Activated CD4-positive, alpha-beta T cell treated with anti-CD3 and anti-CD28 coated beads, Interleukin-2, amount 50 U/mL, for 16 hours (primary cell): ENCODE measurements at regions not wholly inside any gene's neighbourhood (a gene's known extent, or its start where the extent isn't known, plus 50 kb on each side); places are given as distances from the start of the nearest gene placed in this dataset.

ENCODE experiments used
- DNase-seq: peaks from one replicate; pipeline ENCODE4 v3.0.0-alpha.2; 2020

DNA sequence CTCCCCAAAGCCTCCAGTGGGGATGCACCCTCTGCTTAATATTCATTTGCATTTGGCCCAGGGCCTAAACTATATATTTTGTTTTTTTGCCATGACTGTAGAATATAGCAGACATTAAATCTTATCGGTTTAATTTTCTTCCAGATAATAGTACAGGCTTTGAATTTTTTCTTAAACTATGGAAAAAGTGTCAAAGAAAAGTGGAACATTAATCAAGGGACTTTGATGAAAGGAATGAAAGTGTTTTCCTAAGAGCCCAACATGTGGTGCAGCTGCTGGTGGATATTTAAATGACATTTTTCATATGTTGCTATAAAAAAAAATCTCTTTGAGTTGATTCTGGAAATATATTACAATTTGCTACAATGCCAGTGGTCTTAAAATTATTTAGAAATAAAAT, 346.8 kb downstream of the CYP26B1 start:
- DNase-seq, result no peak

DNA sequence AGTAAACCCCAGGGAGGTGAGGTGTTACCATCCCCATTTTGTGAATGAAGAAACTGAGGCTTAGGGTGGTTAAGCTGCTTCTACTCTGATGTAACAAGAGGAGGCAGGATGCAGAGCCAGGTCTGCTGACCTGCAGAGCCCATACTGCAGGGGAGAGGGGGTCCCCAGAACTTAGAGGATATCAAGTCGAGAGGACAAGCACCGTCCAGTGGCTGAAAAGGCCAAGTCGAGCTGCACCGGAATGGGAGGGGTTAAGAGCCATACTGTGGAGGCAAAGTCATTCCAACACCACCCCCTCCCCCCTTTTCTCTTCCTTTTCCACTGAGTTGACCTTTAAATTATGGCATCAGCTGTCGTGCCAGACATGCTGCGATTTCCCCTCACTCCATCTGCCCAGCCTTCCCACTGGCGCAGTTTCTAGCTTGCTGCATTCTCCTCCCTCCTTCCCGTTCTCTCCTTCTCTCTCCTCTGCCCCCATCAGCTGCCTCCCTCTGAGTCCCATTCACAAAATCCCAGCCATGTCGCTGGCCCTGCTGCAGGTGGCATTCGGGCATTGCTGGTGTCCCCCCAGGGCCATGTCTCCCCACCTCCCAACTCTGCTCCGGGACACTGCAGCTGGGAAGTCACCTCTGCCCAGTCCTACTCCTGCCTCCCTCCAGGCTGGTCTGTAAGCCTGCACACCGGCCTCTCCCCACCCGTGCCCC, 346.9 kb downstream of the DYSF start:
- no peak for DNase-seq

DNA sequence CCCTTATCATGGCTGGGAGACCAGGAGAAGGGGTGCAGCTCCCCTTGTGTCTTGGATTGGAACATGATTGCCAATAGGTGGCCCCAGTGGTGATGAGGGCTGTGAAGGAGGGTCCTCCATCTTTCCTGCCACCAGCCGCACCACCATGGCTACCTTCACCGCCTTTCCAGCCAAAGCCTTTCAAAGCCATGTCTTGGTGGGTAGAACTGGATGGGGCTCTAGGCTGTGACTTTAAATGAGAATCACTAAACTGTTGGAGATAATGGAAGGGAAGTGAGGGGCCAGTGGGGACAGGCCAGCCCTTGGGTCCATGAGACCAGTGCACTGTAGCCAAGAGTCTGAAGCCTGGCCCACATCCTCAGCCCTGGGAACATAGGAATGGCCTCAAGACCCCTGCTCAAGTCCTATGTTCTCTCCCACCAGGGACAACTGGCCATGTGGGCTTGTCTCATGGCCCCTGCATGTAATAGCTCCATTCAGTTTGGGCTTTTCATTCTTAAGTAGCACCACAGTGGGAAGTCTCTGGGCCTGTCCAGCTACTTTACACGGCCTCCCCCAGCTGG, 345.7 kb downstream of the DYSF start:
- no peak for DNase-seq

DNA sequence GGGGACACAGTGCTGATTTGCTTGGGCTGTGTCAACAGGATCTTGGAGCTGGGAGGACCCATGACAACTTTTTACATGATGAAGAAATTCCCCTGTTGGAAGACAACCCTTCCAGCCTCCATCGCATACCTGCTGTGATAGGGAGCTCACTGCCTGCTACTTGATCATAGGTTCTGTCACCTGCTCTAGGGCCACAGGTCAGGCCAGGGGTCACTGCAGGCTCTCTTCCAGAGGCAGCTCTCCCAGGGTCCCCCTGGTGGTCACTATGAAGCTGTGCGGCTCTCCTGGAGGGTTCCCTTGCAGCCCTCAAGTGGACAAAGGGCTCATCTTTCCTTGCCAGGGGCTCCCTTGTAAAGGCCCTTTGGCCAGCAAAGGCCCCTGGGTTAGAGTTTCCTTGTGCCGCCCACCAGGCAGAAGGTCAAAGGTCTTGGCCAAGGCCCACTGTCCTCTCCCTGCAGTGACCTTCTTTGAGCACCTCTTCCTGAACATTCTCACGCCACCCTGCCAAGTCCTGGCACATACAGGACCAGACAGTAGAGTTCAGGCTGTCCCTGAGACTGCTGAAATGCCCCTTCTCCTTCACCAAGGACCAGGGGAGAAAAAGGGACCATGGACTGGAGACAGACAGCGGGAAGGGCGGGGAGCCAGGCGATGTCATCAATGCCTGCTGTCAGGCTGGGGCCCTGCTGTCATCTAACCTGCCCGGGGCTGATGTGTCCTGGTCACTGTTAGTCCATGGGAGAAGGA, 345.1 kb downstream of the DYSF start:
- DNase-seq, result peak; percentile 19

DNA sequence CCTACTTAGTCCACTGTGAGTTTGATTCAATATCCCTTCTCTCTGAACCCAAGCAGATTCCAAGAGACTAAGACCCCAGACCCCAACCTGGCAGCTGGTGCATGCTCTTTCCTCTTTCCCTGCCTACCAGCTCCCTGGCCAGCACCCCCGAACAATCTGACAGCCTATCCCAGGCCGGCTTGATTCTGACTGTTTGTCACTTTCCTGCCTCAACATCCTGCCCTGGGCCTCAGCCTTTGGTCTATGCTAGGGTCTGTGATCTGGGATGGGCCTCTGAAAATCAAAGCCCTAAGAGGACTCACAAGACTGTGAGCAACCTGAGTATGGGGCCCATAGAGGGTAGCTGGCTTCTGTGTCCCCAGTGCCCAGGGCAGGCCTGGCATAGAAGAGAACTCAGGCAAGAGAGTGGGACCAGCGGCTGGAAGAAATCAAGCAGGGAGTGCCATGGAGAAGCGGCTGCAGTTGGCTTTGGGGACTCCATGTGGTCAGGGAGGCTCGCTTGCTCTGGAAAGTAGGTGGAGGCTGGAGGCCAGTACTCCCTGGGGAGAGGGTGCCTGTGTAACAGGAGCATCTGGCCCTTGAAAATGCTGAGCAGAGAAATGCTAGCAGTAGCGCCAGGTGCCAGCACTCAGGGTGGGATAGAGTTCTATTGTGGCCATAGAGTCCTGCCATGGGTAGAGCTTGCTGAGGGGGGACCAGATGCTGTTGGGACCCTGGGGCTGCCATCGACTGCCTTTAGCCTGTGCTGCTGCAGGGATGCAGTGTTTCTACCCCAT, 343.9 kb downstream of the DYSF start:
- no peak for DNase-seq

DNA sequence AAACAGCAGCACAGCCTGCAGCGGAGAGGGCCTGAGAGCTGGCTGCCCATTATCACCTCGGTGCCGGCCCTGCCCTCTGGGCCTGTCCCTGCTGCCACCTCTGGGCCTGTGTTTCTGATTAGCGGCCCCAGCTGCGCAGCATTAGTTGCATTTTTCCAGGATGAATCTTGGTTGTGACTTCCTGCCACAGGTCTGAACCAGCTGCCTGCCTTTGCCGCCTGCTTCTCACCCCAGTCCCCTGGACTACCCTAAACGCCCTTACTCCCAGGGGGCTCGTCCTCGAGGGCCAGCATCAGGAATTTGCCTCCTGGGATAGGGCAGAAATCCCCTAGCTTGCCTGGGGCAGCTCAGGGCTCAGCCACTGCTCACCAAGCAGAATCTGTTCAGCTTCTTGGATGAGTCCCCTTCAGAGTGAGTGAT, 342.8 kb downstream of the DYSF start:
- no peak for DNase-seq

DNA sequence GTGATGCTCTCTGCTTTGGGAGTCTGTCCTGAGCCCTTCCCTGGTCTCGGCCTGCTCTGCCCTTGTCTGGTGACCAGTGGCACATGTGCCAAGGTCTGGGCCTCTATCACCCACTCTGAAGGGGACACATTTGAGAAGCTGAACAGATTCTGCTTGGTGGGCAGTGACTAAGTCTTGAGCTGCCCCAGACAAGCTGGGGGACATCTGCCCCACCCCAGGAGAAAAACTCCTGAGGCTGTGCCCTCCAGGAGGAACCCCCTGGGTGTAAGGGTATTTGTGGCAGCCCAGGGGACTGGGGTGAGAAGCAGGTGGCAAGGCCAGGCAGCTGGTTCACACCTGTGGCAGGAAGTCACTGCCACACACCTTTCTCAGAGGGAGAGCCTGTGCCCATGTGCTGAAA, 342.1 kb downstream of the DYSF start:
- DNase-seq, result no peak

DNA sequence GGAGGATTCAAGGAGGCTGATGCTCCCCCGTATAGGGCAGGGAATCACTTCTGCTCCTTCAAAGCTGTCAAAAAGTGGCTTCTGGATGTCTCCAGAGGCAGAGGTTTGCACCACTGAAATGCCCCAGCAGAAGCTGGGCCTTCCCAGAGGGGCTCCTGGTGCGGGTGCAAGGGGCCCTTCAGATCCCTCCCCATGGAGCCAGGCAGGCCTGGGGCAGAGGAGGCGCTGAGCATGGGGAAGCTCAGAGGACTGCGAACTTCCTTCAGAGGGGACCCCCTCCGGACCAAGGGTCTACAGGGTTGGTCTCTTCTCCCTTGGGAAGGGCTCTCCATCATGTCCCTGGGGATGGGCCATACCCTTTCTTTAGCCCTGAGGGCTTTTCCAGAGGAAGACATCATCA, 341.2 kb downstream of the DYSF start:
- DNase-seq, result no peak

DNA sequence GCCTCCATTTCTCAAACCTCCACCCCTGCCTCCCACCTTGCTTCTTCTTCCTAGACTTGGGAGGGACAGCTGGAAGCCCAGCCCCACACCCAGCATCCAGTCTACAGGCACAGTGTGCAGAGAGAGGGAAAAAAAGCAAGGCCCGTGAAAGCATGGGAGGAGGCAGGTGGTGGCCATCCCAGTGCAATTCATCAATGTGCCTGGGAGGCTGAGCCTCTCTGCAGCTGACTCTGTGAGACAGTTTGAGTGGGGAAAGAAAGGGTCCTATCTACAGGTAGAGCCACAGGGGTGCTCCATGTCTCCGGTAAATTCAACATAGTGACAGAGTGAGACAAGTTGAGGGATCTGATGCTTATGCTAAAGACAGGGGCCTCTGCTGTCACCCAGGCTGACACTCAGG, 340.6 kb downstream of the DYSF start:
- DNase-seq, result no peak

DNA sequence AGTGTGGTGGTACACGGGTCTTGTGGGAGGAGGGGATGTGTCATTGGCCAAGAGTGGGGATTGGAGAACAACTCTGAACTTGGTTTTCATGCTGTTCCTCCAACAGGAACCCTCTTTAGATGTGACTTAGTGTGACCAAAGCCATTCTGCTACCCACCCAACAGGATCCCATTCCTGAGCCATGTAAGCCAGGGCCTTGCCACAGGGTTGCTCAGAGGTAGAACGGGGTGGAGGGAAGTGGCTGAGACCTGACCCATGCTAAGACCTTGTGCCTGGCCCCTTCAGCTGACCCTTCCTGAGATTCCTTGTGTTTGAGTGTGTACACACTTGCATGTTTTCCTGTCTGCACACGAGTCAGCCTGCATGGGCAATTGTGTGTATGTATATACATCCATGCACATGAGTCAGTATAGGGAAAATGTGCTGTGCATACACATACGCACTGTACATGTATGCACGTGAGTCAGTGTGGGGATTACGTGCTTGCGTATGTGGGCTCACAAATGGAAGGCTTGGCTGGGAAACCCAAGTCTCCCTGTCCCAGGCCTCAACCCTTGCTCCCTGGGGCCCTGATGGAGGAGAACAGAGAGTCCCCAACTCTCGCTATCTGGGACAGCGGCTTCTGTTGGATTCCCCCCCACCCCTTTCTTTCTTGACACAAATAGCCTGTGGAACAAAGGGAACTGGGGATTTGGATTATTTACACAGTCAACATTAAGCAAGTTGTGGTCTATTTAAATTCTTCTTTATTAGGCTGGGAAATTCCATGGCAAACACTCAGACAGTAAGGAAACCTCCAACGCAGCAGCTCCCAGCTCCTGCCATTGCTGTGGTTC, 339.8 kb downstream of the DYSF start:
- DNase-seq, result no peak

DNA sequence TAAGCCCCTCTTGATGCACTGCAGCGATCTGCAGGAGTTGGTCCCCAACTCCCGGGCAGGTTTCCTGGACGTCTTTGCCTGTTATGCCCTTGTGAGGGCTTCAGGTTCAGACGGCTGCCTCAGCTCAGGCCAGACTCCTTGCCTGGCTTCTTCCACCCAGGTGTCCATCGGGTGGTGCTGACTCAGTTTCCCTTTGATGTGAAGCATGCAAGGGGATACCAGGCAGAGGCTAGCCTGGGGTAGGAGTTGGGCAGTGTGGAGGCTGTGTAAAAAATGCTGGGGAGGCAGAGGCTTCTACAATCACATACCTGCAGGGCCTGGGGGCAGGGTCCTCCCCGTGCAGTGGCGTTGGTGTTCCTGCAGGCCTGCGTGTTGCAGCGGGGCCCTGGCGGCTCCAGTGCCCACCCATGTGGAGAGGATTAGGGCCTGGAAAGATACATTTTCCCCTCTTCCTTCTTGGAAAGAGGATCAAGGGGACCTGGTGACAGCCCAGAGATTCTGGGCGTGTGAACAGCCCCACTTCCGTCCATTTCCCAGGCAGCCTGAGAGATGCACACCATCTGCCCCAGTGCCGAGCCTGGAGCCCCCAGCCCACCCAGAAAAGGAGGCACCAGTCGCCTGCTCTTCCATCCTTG, 338.3 kb downstream of the DYSF start:
- DNase-seq, result no peak

DNA sequence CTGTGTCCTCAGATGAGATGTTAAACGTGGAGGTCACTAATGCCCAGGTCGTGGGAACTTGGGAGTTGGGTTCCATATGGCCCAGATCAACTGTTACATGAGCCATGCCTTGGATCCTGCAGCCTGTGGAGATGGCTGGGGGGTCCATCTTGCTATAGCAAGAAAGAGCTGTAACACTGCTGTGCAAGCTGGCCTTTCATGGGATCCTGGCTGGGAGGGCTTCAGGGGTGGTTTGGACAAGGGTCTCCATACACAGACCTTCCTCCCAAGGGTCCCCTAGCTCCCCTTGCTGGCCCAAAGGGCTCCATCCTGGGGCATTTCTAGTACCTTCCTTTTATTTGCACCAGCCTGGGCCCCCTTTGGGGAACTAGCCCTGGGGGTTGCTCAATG, 337.7 kb downstream of the DYSF start:
- DNase-seq, result no peak

DNA sequence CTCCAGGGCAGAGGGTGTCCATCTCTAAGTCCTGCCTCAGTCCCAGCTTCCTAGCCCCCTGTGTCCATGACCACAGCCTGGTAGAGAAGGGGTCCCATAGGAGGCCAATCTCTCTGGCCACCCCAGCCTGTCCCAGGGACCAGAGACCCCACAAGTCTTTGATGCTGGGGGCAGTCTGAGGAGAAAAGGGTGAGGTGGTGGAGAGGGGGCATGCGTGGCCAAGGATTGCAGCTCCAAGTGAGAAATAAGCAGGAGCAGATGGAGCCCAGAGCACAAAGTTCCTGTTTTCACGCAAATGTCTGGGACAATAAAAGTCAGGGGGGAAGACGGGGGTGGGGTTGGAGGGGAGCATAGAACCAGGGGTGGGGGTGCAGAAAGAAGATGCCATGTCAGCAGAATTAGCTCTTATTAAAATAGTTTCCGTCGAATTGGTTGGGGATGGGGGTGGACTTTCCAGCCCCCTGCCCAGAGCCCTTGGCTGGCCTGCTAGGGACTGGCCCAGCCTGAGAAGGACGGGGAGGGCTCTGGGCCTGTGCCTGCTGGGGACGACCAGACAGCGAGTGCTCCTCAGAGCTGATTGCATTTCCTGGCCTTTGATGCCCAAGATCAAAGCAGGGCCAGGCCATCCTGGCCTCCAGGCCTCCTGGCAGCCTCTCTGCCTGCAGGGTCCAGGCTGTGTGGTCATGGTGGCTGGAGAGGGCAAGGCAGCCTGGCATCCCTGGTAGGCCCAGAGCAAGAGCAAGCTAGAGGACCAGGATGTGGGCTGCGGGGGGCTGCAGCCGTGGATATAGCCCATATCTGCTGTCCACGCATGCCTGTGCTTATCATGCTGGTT, 337.1 kb downstream of the DYSF start:
- DNase-seq, result no peak

DNA sequence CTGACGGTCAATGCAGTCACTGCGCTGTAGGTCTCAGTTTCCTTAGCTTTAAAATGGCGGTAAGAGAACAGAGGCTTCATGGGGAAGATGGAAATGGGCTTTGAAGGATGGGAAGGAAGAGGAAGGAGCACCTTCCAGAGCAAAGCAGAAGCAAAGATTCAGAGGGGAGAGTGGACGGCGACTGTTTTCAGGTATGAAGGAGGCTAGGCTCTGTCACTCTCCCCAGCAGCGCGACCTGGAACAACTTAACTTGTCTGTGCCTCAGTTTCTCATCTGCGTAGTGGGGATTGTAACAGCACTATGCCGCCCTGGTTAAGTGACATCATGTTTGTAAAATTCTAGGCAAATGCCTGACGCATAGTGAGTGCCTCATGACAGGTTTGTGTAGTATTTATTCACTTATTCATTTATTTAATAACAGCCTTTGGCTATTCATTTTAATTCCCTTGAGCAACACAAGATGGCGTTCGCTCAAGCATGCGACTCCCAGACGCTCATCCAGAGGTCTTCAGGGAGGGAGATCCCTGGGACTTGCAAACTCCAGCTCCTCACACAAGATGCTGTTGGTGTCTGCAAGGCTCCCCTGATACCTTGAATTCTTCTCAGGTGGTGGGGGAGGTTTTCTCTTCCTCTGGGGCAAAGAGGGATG, 336.3 kb downstream of the DYSF start:
- no peak for DNase-seq

DNA sequence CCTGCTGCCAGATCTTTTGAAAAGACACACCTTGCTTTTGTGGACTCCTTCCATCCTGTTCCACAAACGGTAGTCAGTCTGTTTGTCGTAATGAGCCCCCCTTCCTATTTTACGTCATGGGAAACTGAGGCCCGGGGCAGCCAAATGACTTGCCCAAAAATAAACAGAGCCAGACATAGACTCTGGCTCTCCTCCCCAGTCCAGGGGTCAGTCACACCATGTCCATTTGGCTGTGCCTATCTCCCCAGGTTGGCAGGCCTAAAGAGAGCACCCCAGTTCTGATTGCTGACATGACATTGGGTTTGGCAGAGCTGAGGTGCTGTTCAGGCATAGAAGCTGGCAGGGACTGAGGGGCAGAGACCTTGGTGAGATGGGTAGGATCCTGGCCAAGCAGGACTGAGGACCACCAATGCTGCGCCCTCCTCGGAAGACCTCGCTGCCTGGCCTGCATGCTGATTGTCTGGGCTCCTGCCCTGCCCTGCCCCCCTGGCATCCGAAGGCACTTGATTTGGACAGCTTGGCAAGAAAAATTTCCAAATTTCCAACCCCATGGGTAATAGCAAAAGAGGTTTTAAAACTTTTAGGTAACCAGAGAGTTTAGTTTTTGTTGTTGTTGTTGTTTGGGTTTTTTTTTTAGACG, 335.4 kb downstream of the DYSF start:
- DNase-seq, result no peak

DNA sequence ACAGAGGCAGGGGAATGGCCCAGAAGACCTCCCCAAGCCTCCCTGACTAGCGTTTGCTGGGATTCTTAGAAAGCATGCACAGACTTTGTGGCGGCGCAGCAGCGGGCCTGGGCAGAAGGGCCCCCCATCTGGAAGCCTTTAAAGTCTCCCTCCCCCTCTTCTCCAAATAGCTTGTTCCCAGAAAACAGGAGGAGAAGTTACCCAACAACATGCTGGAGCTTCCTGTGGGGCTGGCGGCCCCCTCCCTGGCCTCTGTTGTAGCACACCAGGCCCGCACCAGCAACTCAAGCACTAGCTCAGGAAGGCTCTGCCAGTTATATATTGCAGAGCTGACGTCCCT, 334.8 kb downstream of the DYSF start:
- no peak for DNase-seq

DNA sequence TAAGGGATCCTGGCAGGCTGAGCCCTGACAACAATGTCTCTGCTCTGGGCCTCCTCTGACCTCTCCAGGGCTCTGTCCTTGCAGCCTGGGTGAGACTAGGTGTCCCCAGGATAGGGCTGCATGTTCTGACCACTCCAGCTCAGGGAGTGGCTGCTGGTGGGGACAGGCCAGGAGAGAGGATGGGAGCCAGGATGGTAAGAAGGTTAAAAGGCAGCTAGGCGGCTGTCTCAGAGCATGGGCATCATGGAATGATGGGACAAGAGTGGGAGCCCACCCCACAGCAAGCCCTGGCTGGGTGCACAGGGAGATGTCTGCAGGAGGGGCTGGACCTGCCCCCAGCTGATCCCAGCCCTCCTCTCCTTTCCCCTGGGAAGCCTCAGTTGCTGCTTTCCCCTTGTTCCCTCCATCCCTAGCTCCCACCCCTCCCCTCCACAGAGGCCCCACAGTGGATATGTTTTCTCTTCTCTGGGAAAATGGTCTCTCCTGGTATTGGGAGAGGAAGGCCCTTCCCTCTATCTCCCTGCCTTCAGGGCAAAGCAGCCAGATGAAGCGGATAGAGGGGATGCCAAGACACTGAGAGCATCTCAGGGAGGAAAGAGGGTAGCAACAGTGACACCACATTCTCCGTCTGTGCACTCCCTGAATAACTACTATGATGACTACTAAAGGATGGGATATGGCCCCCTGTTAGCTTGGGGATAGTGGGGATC, 334.3 kb downstream of the DYSF start:
- no peak for DNase-seq

DNA sequence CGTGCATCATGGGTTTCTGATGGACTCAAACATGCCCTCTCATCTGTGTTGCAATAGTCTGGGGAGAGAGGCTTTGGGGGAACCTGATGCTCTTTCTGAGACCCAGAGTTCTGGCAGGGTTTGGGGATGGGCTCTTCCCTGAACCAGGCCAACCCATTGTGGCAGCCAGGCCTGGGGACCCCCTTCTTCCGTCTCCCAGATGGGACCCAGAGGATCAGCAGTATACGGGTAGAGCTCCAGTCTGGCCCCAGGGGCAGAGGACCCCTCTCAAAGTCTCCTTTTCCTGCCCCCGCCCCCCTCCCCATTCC, 333.7 kb downstream of the DYSF start:
- no peak for DNase-seq

DNA sequence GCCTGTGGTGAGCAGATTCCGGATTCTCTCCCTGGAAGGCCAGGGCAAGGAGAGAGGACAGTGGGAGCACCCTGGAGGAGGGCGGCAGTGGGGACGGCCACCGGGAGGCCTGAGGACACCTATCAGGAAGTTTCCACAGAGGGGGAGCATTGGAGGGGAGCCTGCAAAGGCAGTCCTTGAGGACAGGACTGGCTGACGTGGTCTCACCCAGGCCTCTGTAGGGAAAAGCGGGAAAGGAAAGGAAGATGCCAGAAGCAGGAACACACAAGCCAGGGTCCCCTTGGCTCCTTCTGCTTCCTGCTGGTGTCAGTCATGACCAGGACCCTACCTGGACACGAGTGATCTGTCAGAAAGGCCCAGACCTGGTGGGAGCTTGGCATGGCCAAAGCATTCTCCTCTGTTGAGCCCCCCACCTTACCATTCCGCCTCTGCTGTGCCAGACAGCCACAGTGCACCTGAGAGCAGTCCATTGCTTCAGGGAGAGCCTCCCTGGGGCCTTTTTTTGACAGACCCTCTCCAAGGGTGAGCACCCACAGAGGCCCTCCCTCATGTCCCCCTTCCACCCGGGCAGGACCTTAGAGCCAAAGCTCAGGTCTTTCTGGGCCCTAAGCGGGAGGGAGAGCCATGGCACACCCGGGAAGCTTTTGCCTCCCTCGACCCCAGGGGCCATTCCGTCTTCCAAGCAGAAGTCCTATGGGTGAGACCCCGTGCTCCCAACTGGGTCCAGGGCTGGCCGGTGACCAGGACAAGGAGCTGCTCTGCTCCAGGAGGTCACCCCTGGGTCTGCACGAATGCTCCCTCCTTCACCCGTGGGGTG, 333.1 kb downstream of the DYSF start:
- DNase-seq, result no peak
